ENCODE measurements at regions not wholly inside any gene's neighbourhood (a gene's known extent, or its start where the extent isn't known, plus 50 kb on each side); places are given as distances from the start of the nearest gene placed in this dataset.
"Not testable (repeated sequence)": the region's sequence is repeated elsewhere in the genome, so short reads cannot be mapped to it uniquely, and the experiment has no call there.

DNA sequence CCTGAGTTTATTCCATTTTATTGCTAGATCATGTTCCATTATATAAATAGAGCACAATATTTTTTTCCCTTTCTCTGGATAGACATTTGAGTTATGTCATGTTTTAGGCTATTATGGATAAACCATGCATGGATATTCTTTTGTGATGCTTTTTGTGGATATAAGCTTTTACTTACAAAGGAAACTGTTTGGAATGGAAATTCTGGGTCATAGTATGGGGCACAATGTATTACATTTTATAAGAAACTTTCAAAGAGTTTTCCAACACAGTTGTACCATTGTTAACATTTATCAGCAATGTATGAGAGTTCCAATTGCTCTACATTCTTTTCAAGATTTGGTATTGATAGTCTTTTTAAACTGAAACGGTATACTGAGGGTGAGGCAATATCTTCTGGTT lies 749.4 kb downstream of the SOCS6 start:
- Histone ChIP-seq H3K9me3 (no peaks in the 10 kb centered on the region), H3K4me1 (no peaks in the 10 kb centered on the region), H3K27ac (no peak overlapping the region), H3K4me3 (no peak overlapping the region), H3K4me2 (no peak overlapping the region)
- 13% methylated on average over 1 of the region's 1 CpG for WGBS (ENCODE audit: missing lambda C conversion rate)
- TF ChIP-seq ZNF302 (CRISPR knock-in tag; IDR thresholded peaks at IDR 0.05), result no peak
- TF ChIP-seq NPAS2 (CRISPR knock-in tag; IDR thresholded peaks at IDR 0.05; ENCODE audit: borderline replicate concordance), result no peak
- no peak for TF ChIP-seq KDM5A (IDR thresholded peaks at IDR 0.05)
- TF ChIP-seq REST (IDR thresholded peaks at IDR 0.05), result no peak
- no peak for TF ChIP-seq HOXB5 (CRISPR knock-in tag; IDR thresholded peaks at IDR 0.05)
- TF ChIP-seq TFCP2L1 (CRISPR knock-in tag; IDR thresholded peaks at IDR 0.05), result no peak
- no peak for TF ChIP-seq RNF2 (IDR thresholded peaks at IDR 0.05; ENCODE audit: borderline replicate concordance, low read depth)
- no peak for TF ChIP-seq CEBPB (IDR thresholded peaks at IDR 0.05)
- ChIA-PET POLR2A (no interaction called here), CTCF (no interaction called here)
- FAIRE-seq (no peak), ATAC-seq (no peak), DNase-seq (ENCODE audit: low read depth in 1 of 2, low spot score in 1 of 2) (no peak)

DNA sequence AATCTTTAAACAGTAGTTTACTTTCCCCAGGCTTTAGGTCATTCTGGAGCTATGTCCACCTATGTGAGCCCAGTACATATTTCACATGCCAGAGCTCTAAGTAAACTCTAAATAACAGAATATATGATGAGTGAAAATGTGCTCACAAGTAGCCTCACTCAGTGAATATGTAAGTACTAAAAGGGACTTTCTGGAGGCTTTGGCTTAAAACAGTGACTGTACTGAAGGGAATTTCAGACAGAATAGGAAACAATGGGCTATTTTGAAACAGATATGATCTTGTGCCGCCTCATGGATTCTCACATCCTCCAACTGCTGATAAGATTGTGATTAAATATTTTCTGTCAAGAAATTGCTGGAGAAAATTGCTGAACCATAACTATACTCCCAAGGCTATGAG lies 747.9 kb downstream of the SOCS6 start:
- TF ChIP-seq CHD4 (IDR thresholded peaks at IDR 0.05; ENCODE audit: borderline replicate concordance) (no peak), TFCP2L1 (CRISPR knock-in tag; IDR thresholded peaks at IDR 0.05) (no peak), FOSL2 (IDR thresholded peaks at IDR 0.05) (no peak), FOSL2 (CRISPR knock-in tag; IDR thresholded peaks at IDR 0.05) (no peak), CBX2 (IDR thresholded peaks at IDR 0.05; ENCODE audit: borderline replicate concordance, low read depth) (no peak), TP53 (CRISPR knock-in tag; IDR thresholded peaks at IDR 0.05) (no peak)
- Histone ChIP-seq H3K27ac (no peak overlapping the region), H3K9me3 (no peaks in the 10 kb centered on the region), H3K4me3 (no peak overlapping the region), H3K4me2 (no peak overlapping the region), H3K4me1 (no peaks in the 10 kb centered on the region)
- FAIRE-seq, result no peak
- peak in 1 of 2 experiments; percentile 2 for DNase-seq (ENCODE audit: low read depth in 1 of 2, low spot score in 1 of 2)
- POLR2A ChIA-PET, result no interaction called here
- no peak for ATAC-seq
- CTCF ChIA-PET, result interaction anchor here (1.2 kb wide), 1 partner anchor 22 kb away, joined by 3 read pairs; no protein-coding TSS in a partner anchor
- WGBS (ENCODE audit: missing lambda C conversion rate), result 4% methylated on average over 1 of the region's 1 CpG

DNA sequence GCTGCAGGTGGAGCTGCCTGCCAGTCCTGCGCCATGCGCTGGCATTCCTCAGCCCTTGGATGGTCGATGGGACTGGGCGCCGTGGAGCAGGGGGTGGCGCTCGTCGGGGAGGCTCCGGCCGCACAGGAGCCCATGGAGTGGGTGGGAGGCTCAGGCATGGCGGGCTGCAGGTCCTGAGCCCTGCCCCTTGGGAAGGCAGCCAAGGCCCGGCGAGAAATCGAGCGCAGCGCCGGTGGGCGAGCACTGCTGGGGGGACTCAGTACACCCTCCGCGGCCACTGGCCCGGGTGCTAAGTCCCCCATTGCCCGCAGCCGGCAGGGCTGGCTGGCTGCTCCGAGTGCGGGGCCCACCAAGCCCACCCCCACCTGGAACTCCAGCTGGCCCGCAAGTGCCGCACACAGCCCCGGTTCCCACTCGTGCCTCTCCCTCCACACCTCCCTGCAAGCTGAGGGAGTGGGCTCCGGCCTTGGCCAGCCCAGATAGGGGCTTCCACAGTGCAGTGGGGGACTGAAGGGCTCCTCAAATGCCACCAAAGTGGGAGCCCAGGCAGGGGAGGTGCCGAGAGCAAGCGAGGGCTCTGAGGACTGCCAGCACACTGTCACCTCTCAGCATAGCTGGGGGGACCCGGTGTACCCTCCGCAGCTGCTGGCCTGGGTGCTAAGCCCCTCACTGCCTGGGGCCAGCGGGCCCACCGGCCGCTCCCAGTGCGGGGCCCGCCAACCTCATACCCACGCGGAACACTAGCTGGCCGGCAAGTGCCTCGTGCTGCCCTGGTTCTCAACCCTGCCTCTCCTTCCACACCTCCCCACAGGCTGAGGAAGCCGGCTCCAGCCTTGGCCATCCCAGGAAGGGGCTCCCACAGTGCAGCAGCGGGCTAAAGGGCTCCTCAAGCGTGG lies 742.7 kb downstream of the SOCS6 start:
- CTCF ChIA-PET; ATAC-seq; H3K27ac ChIP-seq; H3K9me3 ChIP-seq; DNase-seq (ENCODE audit: low read depth in 1 of 2, low spot score in 1 of 2); H3K4me1 ChIP-seq; H3K4me3 ChIP-seq; H3K4me2 ChIP-seq; FAIRE-seq; POLR2A ChIA-PET: not testable (repeated sequence)
- 82% methylated on average over 19 of the region's 46 CpGs for WGBS (ENCODE audit: missing lambda C conversion rate)

GRCh38 chr18:71030085-71030484 lies 741.2 kb downstream of the SOCS6 start:
- H3K4me1 ChIP-seq; H3K4me2 ChIP-seq; H3K27ac ChIP-seq; H3K4me3 ChIP-seq; DNase-seq (ENCODE audit: low read depth in 1 of 2, low spot score in 1 of 2); H3K9me3 ChIP-seq; FAIRE-seq; CTCF ChIA-PET; ATAC-seq; POLR2A ChIA-PET: not testable (repeated sequence)
- 76% methylated on average over 3 of the region's 8 CpGs for WGBS (ENCODE audit: missing lambda C conversion rate)
